ENCODE measurements at regions not wholly inside any gene's neighbourhood (a gene's known extent, or its start where the extent isn't known, plus 50 kb on each side); places are given as distances from the start of the nearest gene placed in this dataset.

- Histone ChIP-seq H3K4me1 (ENCODE audit: insufficient read depth, low read length) (no peaks in the 10 kb centered on the region), H3K27me3 (ENCODE audit: insufficient read depth, low read length) (no peaks in the 10 kb centered on the region), H3K9me3 (ENCODE audit: insufficient read depth, low read depth, low read length) (no peaks in the 10 kb centered on the region), H3K4me3 (ENCODE audit: low read length) (no peak overlapping the region), H3K27ac (ENCODE audit: low read depth, low read length) (no peak overlapping the region), H3K36me3 (ENCODE audit: insufficient read depth, low read length) (no peaks in the 10 kb centered on the region), H3K9ac (ENCODE audit: low read depth, low read length) (no peak overlapping the region)
- 87% methylated on average over 2 of the region's 2 CpGs for WGBS
Observed at GRCh38 chr7:82562716-82563404, 119.3 kb upstream of the CACNA2D1 start.

- Histone ChIP-seq H3K27ac (ENCODE audit: low read depth, low read length) (no peak overlapping the region), H3K4me3 (ENCODE audit: low read length) (no peak overlapping the region), H3K9ac (ENCODE audit: low read depth, low read length) (no peak overlapping the region)
Observed at GRCh38 chr7:82559193-82559805, 115.7 kb upstream of the CACNA2D1 start.

GRCh38 chr7:82549616-82550285, 106.2 kb upstream of the CACNA2D1 start:
- Histone ChIP-seq H3K4me1 (ENCODE audit: insufficient read depth, low read length) (no peaks in the 10 kb centered on the region), H3K9ac (ENCODE audit: low read depth, low read length) (no peak overlapping the region), H3K4me3 (ENCODE audit: low read length) (no peak overlapping the region), H3K36me3 (ENCODE audit: insufficient read depth, low read length) (no peaks in the 10 kb centered on the region), H3K27me3 (ENCODE audit: insufficient read depth, low read length) (no peaks in the 10 kb centered on the region), H3K9me3 (ENCODE audit: insufficient read depth, low read depth, low read length) (no peaks in the 10 kb centered on the region), H3K27ac (ENCODE audit: low read depth, low read length) (no peak overlapping the region)
- 80% methylated on average over 6 of the region's 6 CpGs for WGBS

More at GRCh38 chr7:82559193-82559805, 115.7 kb upstream of the CACNA2D1 start:
- 65% methylated on average over 7 of the region's 7 CpGs for WGBS
- Histone ChIP-seq H3K9me3 (ENCODE audit: insufficient read depth, low read depth, low read length) (no peaks in the 10 kb centered on the region), H3K4me1 (ENCODE audit: insufficient read depth, low read length) (no peaks in the 10 kb centered on the region), H3K27me3 (ENCODE audit: insufficient read depth, low read length) (no peaks in the 10 kb centered on the region), H3K36me3 (ENCODE audit: insufficient read depth, low read length) (no peaks in the 10 kb centered on the region)

GRCh38 chr7:82548141-82548688, 104.6 kb upstream of the CACNA2D1 start:
- WGBS, result no CpG with 5 or more reads among the region's 3 CpGs
- H3K4me3 ChIP-seq (ENCODE audit: low read length), result no peak overlapping the region
- H3K27me3 ChIP-seq (ENCODE audit: insufficient read depth, low read length), result no peaks in the 10 kb centered on the region
- no peak overlapping the region for H3K9ac ChIP-seq (ENCODE audit: low read depth, low read length)
- H3K4me1 ChIP-seq (ENCODE audit: insufficient read depth, low read length), result no peaks in the 10 kb centered on the region
- no peaks in the 10 kb centered on the region for H3K36me3 ChIP-seq (ENCODE audit: insufficient read depth, low read length)
- H3K27ac ChIP-seq (ENCODE audit: low read depth, low read length), result no peak overlapping the region
- no peaks in the 10 kb centered on the region for H3K9me3 ChIP-seq (ENCODE audit: insufficient read depth, low read depth, low read length)

GRCh38 chr7:82542665-82543064, 99.1 kb upstream of the CACNA2D1 start:
- H3K4me3 ChIP-seq (ENCODE audit: low read length), result no peak overlapping the region
- H3K27ac ChIP-seq (ENCODE audit: low read depth, low read length), result no peak overlapping the region
- no peaks in the 10 kb centered on the region for H3K27me3 ChIP-seq (ENCODE audit: insufficient read depth, low read length)
- no peaks in the 10 kb centered on the region for H3K4me1 ChIP-seq (ENCODE audit: insufficient read depth, low read length)
- 88% methylated on average over 2 of the region's 2 CpGs for WGBS
- H3K9ac ChIP-seq (ENCODE audit: low read depth, low read length), result no peak overlapping the region
- H3K9me3 ChIP-seq (ENCODE audit: insufficient read depth, low read depth, low read length), result no peaks in the 10 kb centered on the region
- H3K36me3 ChIP-seq (ENCODE audit: insufficient read depth, low read length), result no peaks in the 10 kb centered on the region

- H3K27me3 ChIP-seq (ENCODE audit: insufficient read depth, low read length), result no peaks in the 10 kb centered on the region
- no peak overlapping the region for H3K27ac ChIP-seq (ENCODE audit: low read depth, low read length)
- no peak overlapping the region for H3K4me3 ChIP-seq (ENCODE audit: low read length)
- H3K4me1 ChIP-seq (ENCODE audit: insufficient read depth, low read length), result no peaks in the 10 kb centered on the region
- WGBS, result 94% methylated on average over 5 of the region's 6 CpGs
- H3K9ac ChIP-seq (ENCODE audit: low read depth, low read length), result no peak overlapping the region
- no peaks in the 10 kb centered on the region for H3K36me3 ChIP-seq (ENCODE audit: insufficient read depth, low read length)
- H3K9me3 ChIP-seq (ENCODE audit: insufficient read depth, low read depth, low read length), result no peaks in the 10 kb centered on the region
Observed at GRCh38 chr7:82539969-82540368, 96.4 kb upstream of the CACNA2D1 start.

- Histone ChIP-seq H3K27me3 (ENCODE audit: insufficient read depth, low read length) (no peaks in the 10 kb centered on the region), H3K36me3 (ENCODE audit: insufficient read depth, low read length) (no peaks in the 10 kb centered on the region), H3K27ac (ENCODE audit: low read depth, low read length) (no peak overlapping the region), H3K4me1 (ENCODE audit: insufficient read depth, low read length) (peaks cover 8% of the 10 kb centered on the region; the same call in 1 of the 2 replicates), H3K9ac (ENCODE audit: low read depth, low read length) (no peak overlapping the region), H3K9me3 (ENCODE audit: insufficient read depth, low read depth, low read length) (no peaks in the 10 kb centered on the region), H3K4me3 (ENCODE audit: low read length) (no peak overlapping the region)
- WGBS, result 93% methylated on average over 1 of the region's 1 CpG
Observed at GRCh38 chr7:82534684-82535083, 91.1 kb upstream of the CACNA2D1 start.

GRCh38 chr7:82530361-82530760, 86.8 kb upstream of the CACNA2D1 start:
- H3K27me3 ChIP-seq (ENCODE audit: insufficient read depth, low read length), result no peaks in the 10 kb centered on the region
- no peak overlapping the region for H3K4me3 ChIP-seq (ENCODE audit: low read length)
- peaks cover 8% of the 10 kb centered on the region; the same call in 1 of the 2 replicates for H3K4me1 ChIP-seq (ENCODE audit: insufficient read depth, low read length)
- no peak overlapping the region for H3K9ac ChIP-seq (ENCODE audit: low read depth, low read length)
- no peak overlapping the region for H3K27ac ChIP-seq (ENCODE audit: low read depth, low read length)
- H3K36me3 ChIP-seq (ENCODE audit: insufficient read depth, low read length), result no peaks in the 10 kb centered on the region
- H3K9me3 ChIP-seq (ENCODE audit: insufficient read depth, low read depth, low read length), result no peaks in the 10 kb centered on the region
- WGBS, result 56% methylated on average over 5 of the region's 5 CpGs

- 96% methylated on average over 3 of the region's 3 CpGs for WGBS
- Histone ChIP-seq H3K4me3 (ENCODE audit: low read length) (no peak overlapping the region), H3K36me3 (ENCODE audit: insufficient read depth, low read length) (no peaks in the 10 kb centered on the region), H3K9me3 (ENCODE audit: insufficient read depth, low read depth, low read length) (no peaks in the 10 kb centered on the region), H3K27me3 (ENCODE audit: insufficient read depth, low read length) (no peaks in the 10 kb centered on the region), H3K27ac (ENCODE audit: low read depth, low read length) (no peak overlapping the region), H3K9ac (ENCODE audit: low read depth, low read length) (no peak overlapping the region), H3K4me1 (ENCODE audit: insufficient read depth, low read length) (peaks cover 10% of the 10 kb centered on the region; the same call in 1 of the 2 replicates)
Observed at GRCh38 chr7:82528577-82529310, 85.2 kb upstream of the CACNA2D1 start.

- Histone ChIP-seq H3K4me3 (ENCODE audit: low read length) (no peak overlapping the region), H3K9me3 (ENCODE audit: insufficient read depth, low read depth, low read length) (no peaks in the 10 kb centered on the region), H3K4me1 (ENCODE audit: insufficient read depth, low read length) (peaks cover 15% of the 10 kb centered on the region), H3K36me3 (ENCODE audit: insufficient read depth, low read length) (no peaks in the 10 kb centered on the region), H3K9ac (ENCODE audit: low read depth, low read length) (no peak overlapping the region), H3K27me3 (ENCODE audit: insufficient read depth, low read length) (no peaks in the 10 kb centered on the region), H3K27ac (ENCODE audit: low read depth, low read length) (no peak overlapping the region)
- WGBS, result no CpG with 5 or more reads among the region's 1 CpG
Observed at GRCh38 chr7:82527851-82528250, 84.3 kb upstream of the CACNA2D1 start.

Data from HUES64 (cell line).